MM.1S (cell line): ENCODE measurements at regions not wholly inside any gene's neighbourhood (a gene's known extent, or its start where the extent isn't known, plus 50 kb on each side); places are given as distances from the start of the nearest gene placed in this dataset.

Experiments
- DNase-seq: peaks from one replicate; pipeline ENCODE4 v3.0.0-alpha.2; 2015
- H2AFZ ChIP-seq: fragments of 300-600 bp; sonication (generic); 2 replicates; pipeline ENCODE4 v1.6.0; 2016; ENCODE audit warnings: antibody characterized with exemption, low read length
- H3F3A ChIP-seq: fragments of 300-600 bp; sonication (generic); 2 replicates; pipeline ENCODE4 v1.6.1; 2016; ENCODE audit warnings: mild to moderate bottlenecking, antibody characterized with exemption, low read length, moderate library complexity, mixed read lengths; ENCODE audit not compliant: insufficient read depth
- H3K27ac ChIP-seq: fragments of 300-600 bp; sonication (generic); 2 replicates; pipeline ENCODE4 v1.5.1; 2016; ENCODE audit warnings: mild to moderate bottlenecking, low read length
- H3K27me3 ChIP-seq: fragments of 300-600 bp; sonication (generic); replicated peaks from 2 replicates; pipeline ENCODE4 v1.6.0; 2016; ENCODE audit warnings: low read length; ENCODE audit not compliant: insufficient read depth
- H3K36me3 ChIP-seq: fragments of 300-600 bp; sonication (generic); replicated peaks from 2 replicates; pipeline ENCODE4 v1.6.1; 2016; ENCODE audit warnings: mild to moderate bottlenecking, low read length, mixed read lengths; ENCODE audit not compliant: insufficient read depth
- H3K4me1 ChIP-seq: fragments of 300-600 bp; sonication (generic); 2 replicates; pipeline ENCODE4 v1.6.1; 2016; ENCODE audit warnings: low read length, mixed read lengths
- H3K4me2 ChIP-seq: fragments of 300-600 bp; sonication (generic); 2 replicates; pipeline ENCODE4 v1.6.0; 2016; ENCODE audit warnings: low read depth, low read length
- H3K4me3 ChIP-seq: fragments of 300-600 bp; sonication (generic); 2 replicates; pipeline ENCODE4 v1.5.1; 2016; ENCODE audit warnings: low read length, mixed read lengths
- H3K79me2 ChIP-seq: fragments of 300-600 bp; sonication (generic); 2 replicates; pipeline ENCODE4 v1.6.1; 2016; ENCODE audit warnings: mixed run types, low read length, mixed read lengths
- H3K9ac ChIP-seq: fragments of 300-600 bp; sonication (generic); 2 replicates; pipeline ENCODE4 v1.6.1; 2016; ENCODE audit warnings: low read length, mixed read lengths
- H3K9me2 ChIP-seq: fragments of 300-600 bp; sonication (generic); replicated peaks from 2 replicates; pipeline ENCODE4 v1.6.1; 2016; ENCODE audit warnings: mild to moderate bottlenecking, low read length, mixed read lengths; ENCODE audit not compliant: insufficient read depth
- H3K9me3 ChIP-seq: fragments of 300-600 bp; sonication (generic); replicated peaks from 2 replicates; pipeline ENCODE4 v1.6.1; 2016; ENCODE audit warnings: mild to moderate bottlenecking, low read length, mixed read lengths; ENCODE audit not compliant: insufficient read depth
- H4K20me1 ChIP-seq: fragments of 300-600 bp; sonication (generic); 2 replicates; pipeline ENCODE4 v1.6.1; 2016; ENCODE audit warnings: mild to moderate bottlenecking, low read length, moderate library complexity, mixed read lengths; ENCODE audit not compliant: insufficient read depth
- EZH2 ChIP-seq: fragments of 300-600 bp; sonication (generic); optimal IDR thresholded peaks from 2 replicates; pipeline ENCODE3; 2017; ENCODE audit warnings: low read depth, mild to moderate bottlenecking, antibody characterized with exemption, low read length, mixed read lengths
- EZH2phosphoT487 ChIP-seq: fragments of 300-600 bp; sonication (generic); IDR thresholded peaks from 2 replicates; pipeline ENCODE4 v1.6.1; 2018; ENCODE audit warnings: antibody characterized with exemption, low read length
- TF ChIP-seq, protein P1 (sequence below): fragments of 300-600 bp; sonication (generic); IDR thresholded peaks from 2 replicates; pipeline ENCODE4 v1.5.1; 2016; ENCODE audit warnings: antibody characterized with exemption, low read length, mixed read lengths

DNA sequence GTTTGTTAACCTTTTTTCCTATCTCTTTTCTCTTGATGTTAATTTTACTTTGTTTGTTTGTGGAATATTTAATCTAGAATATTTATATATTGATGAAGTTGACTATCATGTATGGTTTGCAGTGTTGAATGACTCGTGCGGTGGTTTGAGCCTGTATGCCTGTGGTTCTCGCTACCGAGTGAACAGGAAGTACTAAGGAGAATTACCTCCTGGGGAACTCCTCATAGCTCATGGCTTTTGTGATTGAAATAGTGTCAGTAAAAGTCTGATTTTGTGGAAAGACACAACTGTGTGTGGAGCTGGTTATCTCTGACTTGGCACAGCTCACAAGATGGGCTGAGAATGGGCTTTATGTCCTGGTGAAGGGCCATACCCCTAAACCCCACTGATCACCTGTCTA lies 498.6 kb downstream of the GLRX3 start:
- Histone ChIP-seq H3F3A (no peaks in the 10 kb centered on the region), H3K27me3 (no peaks in the 10 kb centered on the region), H3K9me3 (no peaks in the 10 kb centered on the region), H3K4me3 (no peak overlapping the region), H3K27ac (no peak overlapping the region), H3K4me1 (no peaks in the 10 kb centered on the region), H3K79me2 (no peaks in the 10 kb centered on the region), H3K9ac (no peak overlapping the region), H3K4me2 (no peak overlapping the region), H4K20me1 (no peaks in the 10 kb centered on the region), H2AFZ (no peak overlapping the region), H3K36me3 (no peaks in the 10 kb centered on the region), H3K9me2 (no peaks in the 10 kb centered on the region)
- TF ChIP-seq, protein P1, sequence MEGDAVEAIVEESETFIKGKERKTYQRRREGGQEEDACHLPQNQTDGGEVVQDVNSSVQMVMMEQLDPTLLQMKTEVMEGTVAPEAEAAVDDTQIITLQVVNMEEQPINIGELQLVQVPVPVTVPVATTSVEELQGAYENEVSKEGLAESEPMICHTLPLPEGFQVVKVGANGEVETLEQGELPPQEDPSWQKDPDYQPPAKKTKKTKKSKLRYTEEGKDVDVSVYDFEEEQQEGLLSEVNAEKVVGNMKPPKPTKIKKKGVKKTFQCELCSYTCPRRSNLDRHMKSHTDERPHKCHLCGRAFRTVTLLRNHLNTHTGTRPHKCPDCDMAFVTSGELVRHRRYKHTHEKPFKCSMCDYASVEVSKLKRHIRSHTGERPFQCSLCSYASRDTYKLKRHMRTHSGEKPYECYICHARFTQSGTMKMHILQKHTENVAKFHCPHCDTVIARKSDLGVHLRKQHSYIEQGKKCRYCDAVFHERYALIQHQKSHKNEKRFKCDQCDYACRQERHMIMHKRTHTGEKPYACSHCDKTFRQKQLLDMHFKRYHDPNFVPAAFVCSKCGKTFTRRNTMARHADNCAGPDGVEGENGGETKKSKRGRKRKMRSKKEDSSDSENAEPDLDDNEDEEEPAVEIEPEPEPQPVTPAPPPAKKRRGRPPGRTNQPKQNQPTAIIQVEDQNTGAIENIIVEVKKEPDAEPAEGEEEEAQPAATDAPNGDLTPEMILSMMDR = no peak
- TF ChIP-seq EZH2 = no peak
- no peak for TF ChIP-seq EZH2phosphoT487
- DNase-seq = no peak

DNA sequence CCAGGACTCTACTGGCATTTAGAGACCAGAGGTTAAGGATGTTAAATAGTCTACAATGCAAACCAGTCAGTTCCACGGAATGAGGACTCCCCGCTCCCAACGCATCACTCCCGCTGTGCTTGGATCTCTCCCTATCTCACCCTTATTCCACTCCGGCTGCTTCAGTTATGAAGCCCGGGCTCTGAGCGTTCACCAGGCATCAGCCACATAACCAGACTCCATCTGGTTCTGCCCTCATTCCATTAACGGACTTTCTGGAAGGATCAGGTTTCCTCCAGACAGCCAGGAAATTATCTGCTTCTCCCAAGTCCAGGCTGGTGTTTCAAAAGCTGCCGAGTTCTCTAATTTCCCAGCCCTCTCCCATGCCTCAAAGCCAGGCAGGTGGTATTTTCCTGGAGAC lies 499.3 kb downstream of the GLRX3 start:
- no peaks in the 10 kb centered on the region for H3K79me2 ChIP-seq
- no peak overlapping the region for H2AFZ ChIP-seq
- H3K27me3 ChIP-seq = no peaks in the 10 kb centered on the region
- H3K9ac ChIP-seq = no peak overlapping the region
- no peak overlapping the region for H3K27ac ChIP-seq
- no peaks in the 10 kb centered on the region for H3K36me3 ChIP-seq
- H3K4me1 ChIP-seq = no peaks in the 10 kb centered on the region
- no peaks in the 10 kb centered on the region for H3K9me2 ChIP-seq
- no peak for TF ChIP-seq EZH2phosphoT487
- no peak for TF ChIP-seq EZH2
- TF ChIP-seq, protein P1 = no peak
- H3K4me2 ChIP-seq = no peak overlapping the region
- no peak overlapping the region for H3K4me3 ChIP-seq
- H4K20me1 ChIP-seq = no peaks in the 10 kb centered on the region
- no peaks in the 10 kb centered on the region for H3F3A ChIP-seq
- H3K9me3 ChIP-seq = no peaks in the 10 kb centered on the region
- DNase-seq = no peak

DNA sequence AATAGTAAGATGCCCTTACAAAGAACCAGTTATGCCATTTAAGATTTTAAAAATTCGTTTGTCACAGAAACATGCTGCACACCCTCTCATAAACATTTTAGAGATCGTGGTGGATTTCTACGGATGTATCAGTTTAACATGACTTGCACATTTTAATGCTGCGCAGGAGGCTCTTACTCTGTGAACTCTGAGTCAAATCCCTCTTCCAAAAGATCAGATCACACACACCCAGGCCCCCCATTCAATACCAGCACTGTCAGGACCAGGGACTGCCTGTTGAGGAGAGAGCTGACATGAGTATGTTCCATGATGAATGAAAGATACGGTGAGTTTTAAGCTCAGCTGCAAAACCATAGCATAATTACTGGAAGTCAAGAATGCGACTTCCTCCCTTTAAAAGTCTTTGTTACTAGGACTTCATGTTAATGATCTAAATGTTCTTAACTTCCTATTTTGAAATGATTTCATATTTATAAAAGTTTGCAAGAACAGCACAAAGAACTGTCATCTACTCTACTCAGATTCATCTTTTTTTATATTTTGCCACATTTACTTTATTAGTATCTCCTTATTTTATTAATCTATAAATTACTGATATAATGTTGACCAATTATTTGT lies 500.2 kb downstream of the GLRX3 start:
- H3K4me2 ChIP-seq = no peak overlapping the region
- TF ChIP-seq EZH2phosphoT487 (no peak), EZH2 (no peak)
- TF ChIP-seq, protein P1 = no peak

More for the DNA sequence above, 500.2 kb downstream of the GLRX3 start:
- no peaks in the 10 kb centered on the region for H3K9me3 ChIP-seq
- no peaks in the 10 kb centered on the region for H3K36me3 ChIP-seq
- no peak overlapping the region for H3K4me3 ChIP-seq
- H3K27me3 ChIP-seq = no peaks in the 10 kb centered on the region
- no peak for DNase-seq
- H3K9me2 ChIP-seq = no peaks in the 10 kb centered on the region
- H3K79me2 ChIP-seq = no peaks in the 10 kb centered on the region
- H4K20me1 ChIP-seq = no peaks in the 10 kb centered on the region
- H3K4me1 ChIP-seq = no peaks in the 10 kb centered on the region
- H2AFZ ChIP-seq = no peak overlapping the region
- H3K27ac ChIP-seq = no peak overlapping the region
- H3F3A ChIP-seq = no peaks in the 10 kb centered on the region
- no peak overlapping the region for H3K9ac ChIP-seq
